ENCODE measurements at regions not wholly inside any gene's neighbourhood (a gene's known extent, or its start where the extent isn't known, plus 50 kb on each side); places are given as distances from the start of the nearest gene placed in this dataset.

DNA sequence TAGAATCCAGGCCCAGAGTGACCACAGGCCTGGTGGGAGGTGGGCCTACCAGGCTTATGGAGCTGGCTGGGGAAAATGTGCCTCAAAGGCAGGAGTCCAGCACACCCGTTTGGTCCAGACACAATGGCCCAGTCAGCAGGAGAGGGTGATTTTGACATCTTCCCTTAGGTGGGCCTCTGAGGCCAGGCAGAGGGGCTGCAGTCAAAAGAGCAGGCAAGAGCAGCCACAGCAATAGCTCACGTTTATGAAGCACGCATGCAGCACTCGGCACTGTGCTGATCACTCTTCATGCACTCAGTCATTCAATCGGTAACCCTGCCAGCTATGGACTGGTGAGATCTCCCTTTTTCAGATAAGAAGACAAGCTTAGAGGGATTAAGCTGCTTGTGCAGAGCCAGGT, 146.8 kb downstream of the LRIG2 start:
- Histone ChIP-seq H3K9ac (ENCODE audit: low read length) (no peak overlapping the region), H3K4me3 (ENCODE audit: low read length) (no peak overlapping the region), H3K36me3 (ENCODE audit: control insufficient read depth, insufficient read depth, low read length, severe bottlenecking) (no peaks in the 10 kb centered on the region), H3K9me3 (ENCODE audit: control insufficient read depth, low read length) (peaks cover 10% of the 10 kb centered on the region), H3K27me3 (replicated peaks; ENCODE audit: control insufficient read depth, insufficient read depth, low read length) (peaks cover 3% of the 10 kb centered on the region), H3K4me1 (ENCODE audit: control insufficient read depth, insufficient read depth, low read length) (peaks cover 8% of the 10 kb centered on the region)
- no peak for DNase-seq (ENCODE audit: low read depth)

GRCh38 chr1:113223040-113223439, 150.0 kb downstream of the LRIG2 start:
- peaks cover 3% of the 10 kb centered on the region for H3K27me3 ChIP-seq (replicated peaks; ENCODE audit: control insufficient read depth, insufficient read depth, low read length)
- no peak for DNase-seq (ENCODE audit: low read depth)

GRCh38 chr1:113223546-113223945, 150.5 kb downstream of the LRIG2 start:
- peaks cover 1% of the 10 kb centered on the region for H3K27me3 ChIP-seq (replicated peaks; ENCODE audit: control insufficient read depth, insufficient read depth, low read length)
- no peak overlapping the region for H3K9ac ChIP-seq (ENCODE audit: low read length)
- no peak overlapping the region for H3K4me3 ChIP-seq (ENCODE audit: low read length)
- peaks cover 16% of the 10 kb centered on the region for H3K4me1 ChIP-seq (ENCODE audit: control insufficient read depth, insufficient read depth, low read length)
- DNase-seq (ENCODE audit: low read depth): peak; percentile 48
- no peaks in the 10 kb centered on the region for H3K36me3 ChIP-seq (ENCODE audit: control insufficient read depth, insufficient read depth, low read length, severe bottlenecking)
- no peaks in the 10 kb centered on the region for H3K9me3 ChIP-seq (ENCODE audit: control insufficient read depth, low read length)

More at GRCh38 chr1:113223040-113223439, 150.0 kb downstream of the LRIG2 start:
- Histone ChIP-seq H3K4me3 (ENCODE audit: low read length) (no peak overlapping the region), H3K36me3 (ENCODE audit: control insufficient read depth, insufficient read depth, low read length, severe bottlenecking) (no peaks in the 10 kb centered on the region), H3K9ac (ENCODE audit: low read length) (no peak overlapping the region), H3K9me3 (ENCODE audit: control insufficient read depth, low read length) (no peaks in the 10 kb centered on the region), H3K4me1 (ENCODE audit: control insufficient read depth, insufficient read depth, low read length) (peaks cover 16% of the 10 kb centered on the region)

DNA sequence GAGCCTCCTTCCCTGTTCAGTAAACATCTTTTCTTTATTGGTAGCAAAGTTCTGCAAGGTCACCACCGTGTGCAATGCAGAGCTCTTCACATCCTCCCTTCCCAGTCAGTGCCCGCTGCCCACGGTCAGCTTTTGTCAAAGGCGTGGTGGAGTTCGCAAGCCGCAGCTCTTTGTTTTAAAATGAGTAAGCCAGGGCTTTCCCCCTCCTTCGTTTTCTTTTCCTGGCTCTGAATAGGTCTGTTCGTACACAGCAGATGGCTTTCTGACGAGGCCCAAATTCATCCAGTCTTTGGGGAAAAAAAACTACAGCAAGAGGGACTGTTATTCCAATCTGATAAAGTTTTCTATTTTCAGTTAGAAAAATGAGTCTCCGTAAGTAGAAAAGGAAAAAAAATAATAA, 153.2 kb downstream of the LRIG2 start:
- Histone ChIP-seq H3K9ac (ENCODE audit: low read length) (peak overlapping the region; percentile 17), H3K4me1 (ENCODE audit: control insufficient read depth, insufficient read depth, low read length) (peaks cover 16% of the 10 kb centered on the region), H3K4me3 (ENCODE audit: low read length) (peak overlapping the region; percentile 57), H3K9me3 (ENCODE audit: control insufficient read depth, low read length) (no peaks in the 10 kb centered on the region), H3K36me3 (ENCODE audit: control insufficient read depth, insufficient read depth, low read length, severe bottlenecking) (no peaks in the 10 kb centered on the region), H3K27me3 (replicated peaks; ENCODE audit: control insufficient read depth, insufficient read depth, low read length) (no peaks in the 10 kb centered on the region)
- no peak for DNase-seq (ENCODE audit: low read depth)

GRCh38 chr1:113231866-113232265, 158.4 kb upstream of the MAGI3 start:
- Histone ChIP-seq H3K4me1 (ENCODE audit: control insufficient read depth, insufficient read depth, low read length) (peaks cover 4% of the 10 kb centered on the region), H3K9me3 (ENCODE audit: control insufficient read depth, low read length) (no peaks in the 10 kb centered on the region), H3K9ac (ENCODE audit: low read length) (no peak overlapping the region), H3K27me3 (replicated peaks; ENCODE audit: control insufficient read depth, insufficient read depth, low read length) (peaks cover 4% of the 10 kb centered on the region), H3K36me3 (ENCODE audit: control insufficient read depth, insufficient read depth, low read length, severe bottlenecking) (no peaks in the 10 kb centered on the region), H3K4me3 (ENCODE audit: low read length) (no peak overlapping the region)
- no peak for DNase-seq (ENCODE audit: low read depth)

- H3K4me3 ChIP-seq (ENCODE audit: low read length): no peak overlapping the region
- H3K9me3 ChIP-seq (ENCODE audit: control insufficient read depth, low read length): no peaks in the 10 kb centered on the region
- no peak for DNase-seq (ENCODE audit: low read depth)
- H3K4me1 ChIP-seq (ENCODE audit: control insufficient read depth, insufficient read depth, low read length): peaks cover 4% of the 10 kb centered on the region
- H3K9ac ChIP-seq (ENCODE audit: low read length): no peak overlapping the region
- H3K36me3 ChIP-seq (ENCODE audit: control insufficient read depth, insufficient read depth, low read length, severe bottlenecking): no peaks in the 10 kb centered on the region
- H3K27me3 ChIP-seq (replicated peaks; ENCODE audit: control insufficient read depth, insufficient read depth, low read length): peaks cover 4% of the 10 kb centered on the region
Observed at GRCh38 chr1:113233441-113233840, 156.9 kb upstream of the MAGI3 start.

DNA sequence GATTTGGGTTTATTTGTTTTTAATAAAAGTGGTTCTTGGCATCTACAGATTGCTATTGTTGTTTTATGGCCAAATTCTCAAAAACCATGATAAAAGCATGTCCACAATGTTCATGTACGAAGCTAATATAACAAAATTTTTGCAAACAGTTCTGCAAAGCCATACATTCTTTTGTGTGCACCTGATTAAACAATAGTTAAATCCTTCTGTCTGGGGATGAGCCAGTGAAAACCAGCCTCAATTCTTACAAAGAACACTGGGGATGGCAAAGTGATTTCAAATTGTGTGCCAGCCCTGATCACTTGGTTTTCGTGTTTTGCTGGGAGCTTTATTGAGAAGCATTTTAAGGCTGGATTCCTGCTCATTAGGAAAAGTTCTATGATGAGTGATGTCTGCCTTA, 149.1 kb upstream of the MAGI3 start:
- Histone ChIP-seq H3K9me3 (ENCODE audit: control insufficient read depth, low read length) (no peaks in the 10 kb centered on the region), H3K4me3 (ENCODE audit: low read length) (no peak overlapping the region), H3K36me3 (ENCODE audit: control insufficient read depth, insufficient read depth, low read length, severe bottlenecking) (no peaks in the 10 kb centered on the region), H3K9ac (ENCODE audit: low read length) (no peak overlapping the region), H3K27me3 (replicated peaks; ENCODE audit: control insufficient read depth, insufficient read depth, low read length) (no peaks in the 10 kb centered on the region), H3K4me1 (ENCODE audit: control insufficient read depth, insufficient read depth, low read length) (no peaks in the 10 kb centered on the region)
- DNase-seq (ENCODE audit: low read depth): no peak

- H3K27me3 ChIP-seq (replicated peaks; ENCODE audit: control insufficient read depth, insufficient read depth, low read length): no peaks in the 10 kb centered on the region
- no peak overlapping the region for H3K4me3 ChIP-seq (ENCODE audit: low read length)
- no peaks in the 10 kb centered on the region for H3K9me3 ChIP-seq (ENCODE audit: control insufficient read depth, low read length)
- H3K4me1 ChIP-seq (ENCODE audit: control insufficient read depth, insufficient read depth, low read length): no peaks in the 10 kb centered on the region
- no peak for DNase-seq (ENCODE audit: low read depth)
- no peak overlapping the region for H3K9ac ChIP-seq (ENCODE audit: low read length)
- H3K36me3 ChIP-seq (ENCODE audit: control insufficient read depth, insufficient read depth, low read length, severe bottlenecking): no peaks in the 10 kb centered on the region
Observed at GRCh38 chr1:113242481-113242880, 147.8 kb upstream of the MAGI3 start.

DNA sequence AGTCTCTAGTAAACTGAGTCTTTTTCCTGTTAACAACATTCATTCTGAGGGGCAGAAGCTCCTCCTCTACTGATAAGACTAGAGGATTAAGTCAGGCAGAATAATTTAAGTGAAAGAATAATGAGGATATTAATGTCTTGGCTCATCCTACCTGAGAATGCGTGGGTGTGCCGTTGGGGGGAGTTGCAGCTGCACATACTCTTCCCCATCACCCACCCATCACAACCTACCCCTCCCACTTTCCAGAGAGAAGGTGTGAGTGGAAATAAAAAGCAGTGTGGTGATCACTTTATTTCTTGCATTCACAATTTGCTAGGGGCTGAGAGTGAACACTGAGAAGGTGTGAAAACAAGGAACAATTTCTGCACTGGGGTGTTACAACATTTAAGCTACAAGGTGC, 146.8 kb upstream of the MAGI3 start:
- Histone ChIP-seq H3K9ac (ENCODE audit: low read length) (no peak overlapping the region), H3K27me3 (replicated peaks; ENCODE audit: control insufficient read depth, insufficient read depth, low read length) (no peaks in the 10 kb centered on the region), H3K36me3 (ENCODE audit: control insufficient read depth, insufficient read depth, low read length, severe bottlenecking) (no peaks in the 10 kb centered on the region), H3K4me1 (ENCODE audit: control insufficient read depth, insufficient read depth, low read length) (no peaks in the 10 kb centered on the region), H3K4me3 (ENCODE audit: low read length) (no peak overlapping the region), H3K9me3 (ENCODE audit: control insufficient read depth, low read length) (no peaks in the 10 kb centered on the region)
- DNase-seq (ENCODE audit: low read depth): no peak

GRCh38 chr1:113244112-113244820, 146.0 kb upstream of the MAGI3 start:
- DNase-seq (ENCODE audit: low read depth): no peak
- no peak overlapping the region for H3K4me3 ChIP-seq (ENCODE audit: low read length)
- H3K36me3 ChIP-seq (ENCODE audit: control insufficient read depth, insufficient read depth, low read length, severe bottlenecking): no peaks in the 10 kb centered on the region
- no peak overlapping the region for H3K9ac ChIP-seq (ENCODE audit: low read length)
- H3K4me1 ChIP-seq (ENCODE audit: control insufficient read depth, insufficient read depth, low read length): no peaks in the 10 kb centered on the region
- H3K9me3 ChIP-seq (ENCODE audit: control insufficient read depth, low read length): no peaks in the 10 kb centered on the region
- H3K27me3 ChIP-seq (replicated peaks; ENCODE audit: control insufficient read depth, insufficient read depth, low read length): no peaks in the 10 kb centered on the region

DNA sequence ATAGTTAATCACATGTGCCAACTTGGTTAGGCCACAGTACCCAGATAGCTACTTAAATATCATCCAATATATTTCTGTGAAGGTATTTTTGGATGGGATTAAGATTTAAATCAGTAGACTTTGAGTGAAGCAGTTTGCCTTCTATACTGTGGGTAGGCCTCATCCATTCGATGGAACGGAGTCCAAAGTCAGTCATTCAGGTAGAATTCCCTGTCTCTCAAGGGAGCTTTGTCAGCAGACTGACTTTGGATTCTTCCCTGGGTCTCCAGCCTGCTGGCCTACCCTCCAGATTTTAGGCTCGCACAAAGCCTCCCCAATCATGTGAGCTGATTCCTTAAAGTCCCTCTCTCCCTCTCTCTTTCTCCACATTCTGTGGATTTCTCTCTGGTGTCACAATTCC, 145.1 kb upstream of the MAGI3 start:
- no peaks in the 10 kb centered on the region for H3K36me3 ChIP-seq (ENCODE audit: control insufficient read depth, insufficient read depth, low read length, severe bottlenecking)
- no peak for DNase-seq (ENCODE audit: low read depth)
- H3K4me1 ChIP-seq (ENCODE audit: control insufficient read depth, insufficient read depth, low read length): no peaks in the 10 kb centered on the region
- no peaks in the 10 kb centered on the region for H3K9me3 ChIP-seq (ENCODE audit: control insufficient read depth, low read length)
- H3K9ac ChIP-seq (ENCODE audit: low read length): no peak overlapping the region
- H3K4me3 ChIP-seq (ENCODE audit: low read length): no peak overlapping the region
- peaks cover 5% of the 10 kb centered on the region for H3K27me3 ChIP-seq (replicated peaks; ENCODE audit: control insufficient read depth, insufficient read depth, low read length)

GRCh38 chr1:113246929-113247328, 143.4 kb upstream of the MAGI3 start:
- Histone ChIP-seq H3K9me3 (ENCODE audit: control insufficient read depth, low read length) (no peaks in the 10 kb centered on the region), H3K4me1 (ENCODE audit: control insufficient read depth, insufficient read depth, low read length) (no peaks in the 10 kb centered on the region), H3K9ac (ENCODE audit: low read length) (no peak overlapping the region), H3K4me3 (ENCODE audit: low read length) (no peak overlapping the region), H3K36me3 (ENCODE audit: control insufficient read depth, insufficient read depth, low read length, severe bottlenecking) (no peaks in the 10 kb centered on the region), H3K27me3 (replicated peaks; ENCODE audit: control insufficient read depth, insufficient read depth, low read length) (peaks cover 7% of the 10 kb centered on the region)
- no peak for DNase-seq (ENCODE audit: low read depth)

Measured in adipocyte (in vitro differentiated cells).